ENCODE measurements at regions not wholly inside any gene's neighbourhood (a gene's known extent, or its start where the extent isn't known, plus 50 kb on each side); places are given as distances from the start of the nearest gene placed in this dataset.
A peak's percentile ranks its signal among the peaks of the same experiment; 100 is the strongest.

- Histone ChIP-seq H3K9ac (ENCODE audit: insufficient read depth, low read depth, low read length) (no peak overlapping the region), H3K4me3 (replicated peaks in 1 of 3; ENCODE audit: insufficient read depth in 1 of 3, low read depth in 2 of 3, low read length in 3 of 3) (no peak overlapping the region), H3K79me2 (ENCODE audit: insufficient read depth, low read length) (no peaks in the 10 kb centered on the region), H3K9me3 (ENCODE audit: low read length) (no peaks in the 10 kb centered on the region), H3K27me3 (ENCODE audit: control insufficient read depth in 1 of 2, insufficient read depth in 2 of 2, low read length in 2 of 2) (no peaks in the 10 kb centered on the region), H3K4me1 (ENCODE audit: insufficient read depth, low read length) (peaks cover 70% of the 10 kb centered on the region), H3K4me2 (ENCODE audit: low read depth, low read length) (no peak overlapping the region), H4K20me1 (ENCODE audit: insufficient read depth, low read length) (no peaks in the 10 kb centered on the region), H3K36me3 (replicated peaks in 1 of 2; ENCODE audit: control insufficient read depth in 1 of 2, insufficient read depth in 2 of 2, low read length in 2 of 2) (no peaks in the 10 kb centered on the region), H3K27ac (ENCODE audit: extremely low read length, insufficient read depth, low read length) (no peak overlapping the region), H2AFZ (ENCODE audit: low read length) (no peak overlapping the region)
- TSS peak; percentile 44 for BruUV-seq (replicated peaks)
- FAIRE-seq (no peak), DNase-seq (ENCODE audit: low spot score) (peak; percentile 61), ATAC-seq (peak; percentile 23; the same call in 1 of the 3 replicates)
- ChIA-PET POLR2A (no interaction called here), CTCF (ENCODE audit: low intra/inter-chr PET ratio, low total read pairs) (no interaction called here)
- in situ Hi-C loops (cut with HindIII; ENCODE audit: extremely low pct_ligation_motif_present, low pct_unique_long_range_greater_than_20kb): loop anchor here (10.0 kb wide), 3 partner anchors 175 to 655 kb away; partner anchors contain the start of genes BDH2 and SLC9B1
- intact Hi-C loops (cut with micrococcal nuclease; ENCODE audit: unreplicated experiment): loop anchor here (5.0 to 10.0 kb wide), 2 partner anchors 275 to 637 kb away; partner anchors contain the start of gene SLC9B2
- TF ChIP-seq ISL2 (CRISPR knock-in tag; IDR thresholded peaks at IDR 0.05): no peak
- no peak for TF ChIP-seq ARNT (IDR thresholded peaks at IDR 0.05)
- no peak for TF ChIP-seq ZFY (CRISPR knock-in tag; IDR thresholded peaks at IDR 0.05)
- TF ChIP-seq ZNF558 (CRISPR knock-in tag; IDR thresholded peaks at IDR 0.05; ENCODE audit: borderline replicate concordance): no peak
- TF ChIP-seq HMGXB3 (CRISPR knock-in tag; IDR thresholded peaks at IDR 0.05; ENCODE audit: borderline replicate concordance): no peak
- TF ChIP-seq USF2 (IDR thresholded peaks at IDR 0.05; ENCODE audit: low read depth, low read length): no peak
- TF ChIP-seq USF2 (CRISPR knock-in tag; IDR thresholded peaks at IDR 0.05; ENCODE audit: borderline replicate concordance): no peak
- TF ChIP-seq NFE2 (CRISPR knock-in tag; IDR thresholded peaks at IDR 0.05): 0 out of 2 replicates have a peak, but pooled peaks have one; percentile 65
- no peak for TF ChIP-seq TEF (CRISPR knock-in tag; IDR thresholded peaks at IDR 0.05)
- TF ChIP-seq GPBP1L1 (CRISPR knock-in tag; IDR thresholded peaks at IDR 0.05): no peak
- no peak for TF ChIP-seq ZBTB1 (CRISPR knock-in tag; IDR thresholded peaks at IDR 0.05; ENCODE audit: borderline replicate concordance)
- no peak for TF ChIP-seq PHF20 (CRISPR knock-in tag; IDR thresholded peaks at IDR 0.05)
- TF ChIP-seq SAP130 (CRISPR knock-in tag; IDR thresholded peaks at IDR 0.05; ENCODE audit: low read depth): peak; percentile 35
- no peak for TF ChIP-seq ATAD3A (CRISPR knock-in tag; IDR thresholded peaks at IDR 0.05)
- TF ChIP-seq FOXA3 (CRISPR knock-in tag; IDR thresholded peaks at IDR 0.05): peak; percentile 14; the same call in 1 of the 2 replicates
- TF ChIP-seq ISX (CRISPR knock-in tag; conservative IDR thresholded peaks at IDR 0.05): no peak
- TF ChIP-seq ZNF343 (CRISPR knock-in tag; IDR thresholded peaks at IDR 0.05): no peak
- no peak for TF ChIP-seq SOX13 (IDR thresholded peaks at IDR 0.05)
- TF ChIP-seq SOX13 (CRISPR knock-in tag; conservative IDR thresholded peaks at IDR 0.05 in 1 of 2, IDR thresholded peaks at IDR 0.05 in 1 of 2): peak in 1 of 2 experiments; percentile 42; a peak in 1 of 4 replicates
- TF ChIP-seq TEAD3 (CRISPR knock-in tag; optimal IDR thresholded peaks at IDR 0.05; ENCODE audit: borderline replicate concordance): peak; percentile 67
Measured at GRCh38 chr4:102439812-102440211, 61.3 kb upstream of the NFKB1 start.

All from HepG2 (cell line).